Panc1 (cell line): ENCODE measurements at regions not wholly inside any gene's neighbourhood (a gene's known extent, or its start where the extent isn't known, plus 50 kb on each side); places are given as distances from the start of the nearest gene placed in this dataset.
"Not testable (repeated sequence)": the region's sequence is repeated elsewhere in the genome, so short reads cannot be mapped to it uniquely, and the experiment has no call there.

Experiments
- ATAC-seq: fragments of 200-7000 bp; cut with Tn5 transposase; 2 replicates; pipeline ENCODE4 v1.9.1; 2020; ENCODE audit warnings: mild to moderate bottlenecking, moderate library complexity
- BruUV-seq: library from RNA; stranded (reverse); fragments of 400-500 nt; replicated peaks from 2 replicates; lab custom pipeline; 2021; lab: Mats Ljungman, UMichigan
- CTCF ChIA-PET: fragments of 300-600 bp; sonication (Branson Sonifier 250); formaldehyde crosslinking; loops from one replicate; lab custom pipeline; 2022; ENCODE audit warnings: antibody characterized with exemption; lab: Charles Lee
- POLR2A ChIA-PET: fragments of 300-600 bp; sonication (Branson Sonifier 250); formaldehyde crosslinking; loops from one replicate; lab custom pipeline; 2022; ENCODE audit warnings: antibody characterized with exemption; lab: Charles Lee
- DNase-seq: peaks from one replicate; pipeline ENCODE4 v3.0.0-alpha.2; 2010; ENCODE audit warnings: low read depth, low spot score
- H3K27ac ChIP-seq: 2 replicates; pipeline ENCODE4 v1.5.1; 2011; ENCODE audit warnings: mild to moderate bottlenecking, low read length, inconsistent platforms
- H3K27me3 ChIP-seq: fragments of 200-500 bp; sonication (Bioruptor generic); 2 replicates; pipeline ENCODE4 v1.6.0; 2014; ENCODE audit warnings: low read length, inconsistent platforms; ENCODE audit not compliant: control insufficient read depth, insufficient read depth
- H3K36me3 ChIP-seq: fragments of 200-500 bp; sonication (Bioruptor generic); 2 replicates; pipeline ENCODE4 v1.5.1; 2014; ENCODE audit warnings: inconsistent platforms, mild to moderate bottlenecking, low read length, moderate library complexity; ENCODE audit not compliant: control insufficient read depth, insufficient read depth
- H3K4me1 ChIP-seq: 2 replicates; pipeline ENCODE4 v1.5.1; 2011; ENCODE audit warnings: inconsistent platforms, mild to moderate bottlenecking, low read length, moderate library complexity; ENCODE audit not compliant: control insufficient read depth, insufficient read depth
- H3K4me3 ChIP-seq, 2 experiments: 2 replicates each; pipeline ENCODE4 v1.5.1; 2011 to 2012; ENCODE audit warnings: low read depth in 2 of 2, low read length in 2 of 2, mild to moderate bottlenecking in 2 of 2, inconsistent platforms in 1 of 2, moderate library complexity in 1 of 2
- H3K9me3 ChIP-seq: fragments of 200-500 bp; sonication (Bioruptor generic); 2 replicates; pipeline ENCODE4 v1.5.1; 2014; ENCODE audit warnings: low read depth, mild to moderate bottlenecking, inconsistent platforms, low read length, moderate library complexity; ENCODE audit not compliant: control insufficient read depth, insufficient read depth
- POLR2AphosphoS5 ChIP-seq: IDR thresholded peaks from 2 replicates; pipeline ENCODE4 v1.6.1; 2012; ENCODE audit warnings: mild to moderate bottlenecking, low read depth, low read length, moderate library complexity
- REST ChIP-seq, 2 experiments: IDR thresholded peaks; 2 replicates each; pipeline ENCODE4 v1.6.1; 2011 to 2012; ENCODE audit warnings: low read depth in 2 of 2, control low read depth in 1 of 2, low read length in 1 of 2, mild to moderate bottlenecking in 1 of 2, moderate library complexity in 1 of 2; ENCODE audit not compliant: insufficient read depth in 1 of 2
- SIN3A ChIP-seq: IDR thresholded peaks from 2 replicates; pipeline ENCODE4 v1.6.1; 2012; ENCODE audit warnings: low read depth, mild to moderate bottlenecking, low read length, moderate library complexity, borderline replicate concordance; ENCODE audit not compliant: insufficient read depth
- TCF7L2 ChIP-seq: IDR thresholded peaks from 2 replicates; pipeline ENCODE4 v1.6.1; 2011; ENCODE audit warnings: mild to moderate bottlenecking, low read depth, low read length, inconsistent platforms
- in situ Hi-C: cut with HindIII; loops from 2 replicates; pipeline ENCODE4 v1.10.0; 2016; ENCODE audit warnings: low sequenced_read_pairs, low pct_unique_long_range_greater_than_20kb
- intact Hi-C: fragments of 100-400 bp; cut with micrococcal nuclease; formaldehyde crosslinking; loops from one replicate; pipeline ENCODE4 v1.10.0; 2022; ENCODE audit not compliant: unreplicated experiment
- TF ChIP-seq, protein P1 (sequence below): fragments of 450-650 bp; IDR thresholded peaks from 2 replicates; pipeline ENCODE4 v1.5.1; 2017; ENCODE audit warnings: mild to moderate bottlenecking

- in situ Hi-C loops (no loop called here), intact Hi-C loops (no loop called here)
- ChIA-PET POLR2A (no interaction called here), CTCF (no interaction called here)
- ATAC-seq: no peak
- no peak overlapping the region for H3K27ac ChIP-seq
- H3K4me1 ChIP-seq: no peaks in the 10 kb centered on the region
- BruUV-seq: no TSS peak
- DNase-seq: no peak
- H3K27me3 ChIP-seq: no peaks in the 10 kb centered on the region
- no peaks in the 10 kb centered on the region for H3K36me3 ChIP-seq
- H3K9me3 ChIP-seq: no peaks in the 10 kb centered on the region
- TF ChIP-seq SIN3A (no peak), POLR2AphosphoS5 (no peak)
- TF ChIP-seq, protein P1, sequence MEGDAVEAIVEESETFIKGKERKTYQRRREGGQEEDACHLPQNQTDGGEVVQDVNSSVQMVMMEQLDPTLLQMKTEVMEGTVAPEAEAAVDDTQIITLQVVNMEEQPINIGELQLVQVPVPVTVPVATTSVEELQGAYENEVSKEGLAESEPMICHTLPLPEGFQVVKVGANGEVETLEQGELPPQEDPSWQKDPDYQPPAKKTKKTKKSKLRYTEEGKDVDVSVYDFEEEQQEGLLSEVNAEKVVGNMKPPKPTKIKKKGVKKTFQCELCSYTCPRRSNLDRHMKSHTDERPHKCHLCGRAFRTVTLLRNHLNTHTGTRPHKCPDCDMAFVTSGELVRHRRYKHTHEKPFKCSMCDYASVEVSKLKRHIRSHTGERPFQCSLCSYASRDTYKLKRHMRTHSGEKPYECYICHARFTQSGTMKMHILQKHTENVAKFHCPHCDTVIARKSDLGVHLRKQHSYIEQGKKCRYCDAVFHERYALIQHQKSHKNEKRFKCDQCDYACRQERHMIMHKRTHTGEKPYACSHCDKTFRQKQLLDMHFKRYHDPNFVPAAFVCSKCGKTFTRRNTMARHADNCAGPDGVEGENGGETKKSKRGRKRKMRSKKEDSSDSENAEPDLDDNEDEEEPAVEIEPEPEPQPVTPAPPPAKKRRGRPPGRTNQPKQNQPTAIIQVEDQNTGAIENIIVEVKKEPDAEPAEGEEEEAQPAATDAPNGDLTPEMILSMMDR: no peak
- H3K4me3 ChIP-seq: no peak overlapping the region
These were observed 376.8 kb downstream of the HGF start for GRCh38 chr7:81393018-81393417.

DNA sequence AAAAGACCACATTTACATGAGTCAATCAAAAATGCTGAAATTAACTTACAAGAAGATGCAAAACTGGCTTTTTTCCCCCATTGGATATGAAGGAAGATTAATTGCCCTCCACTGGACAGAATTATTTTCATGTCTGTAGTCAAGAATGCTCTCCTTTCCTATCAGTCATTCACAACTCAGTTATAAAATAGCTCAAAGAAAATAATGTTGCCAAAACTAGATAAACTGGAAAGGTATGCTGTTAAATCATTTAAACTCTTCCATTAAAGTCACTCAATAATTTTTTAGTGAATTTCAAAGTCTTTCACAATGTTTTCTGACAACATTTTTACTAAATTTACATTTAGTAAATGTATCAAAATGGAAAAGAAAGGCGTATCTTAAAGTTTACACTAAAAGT, 384.5 kb downstream of the HGF start:
- ATAC-seq: no peak
- in situ Hi-C loops (no loop called here), intact Hi-C loops (no loop called here)
- Histone ChIP-seq H3K9me3 (no peaks in the 10 kb centered on the region), H3K27me3 (no peaks in the 10 kb centered on the region), H3K4me1 (no peaks in the 10 kb centered on the region), H3K27ac (no peak overlapping the region), H3K4me3 (no peak overlapping the region), H3K36me3 (no peaks in the 10 kb centered on the region)
- no TSS peak for BruUV-seq
- POLR2A ChIA-PET: no interaction called here
- CTCF ChIA-PET: no interaction called here
- no peak for DNase-seq
- no peak for TF ChIP-seq POLR2AphosphoS5
- TF ChIP-seq, protein P1: no peak; the same call in 1 of the 2 replicates

DNA sequence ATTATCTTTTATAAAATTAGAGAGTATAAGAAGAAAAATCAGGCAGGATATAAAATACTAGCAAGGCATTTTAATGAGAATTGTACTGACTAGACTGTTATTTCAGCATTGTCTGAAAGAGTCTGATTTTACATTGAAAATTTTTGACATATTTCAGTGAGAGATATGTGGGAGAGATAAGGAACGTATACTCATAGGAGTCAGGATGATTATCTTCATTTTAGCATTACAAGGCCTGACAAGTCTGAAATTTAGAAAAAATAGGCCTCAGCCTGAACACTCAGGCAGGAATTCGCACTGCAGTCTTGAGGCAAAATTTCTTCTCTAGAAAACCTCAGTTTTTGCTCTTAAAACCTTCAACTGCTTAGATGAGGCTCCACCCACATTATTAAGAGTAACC, 386.0 kb downstream of the HGF start:
- no peak overlapping the region for H3K27ac ChIP-seq
- intact Hi-C loops (no loop called here), in situ Hi-C loops (no loop called here)
- POLR2A ChIA-PET: no interaction called here
- no peak overlapping the region for H3K4me3 ChIP-seq
- H3K36me3 ChIP-seq: no peaks in the 10 kb centered on the region
- CTCF ChIA-PET: no interaction called here
- no peaks in the 10 kb centered on the region for H3K27me3 ChIP-seq
- TF ChIP-seq, protein P1: no peak
- TF ChIP-seq REST (IDR thresholded peaks at IDR 0.05; ENCODE audit: insufficient read depth in 1 of 2, low read depth in 2 of 2, low read length in 1 of 2) (no peak), POLR2AphosphoS5 (no peak), TCF7L2 (no peak), SIN3A (no peak)
- no peaks in the 10 kb centered on the region for H3K4me1 ChIP-seq
- ATAC-seq (no peak), DNase-seq (no peak)
- H3K9me3 ChIP-seq: no peaks in the 10 kb centered on the region
- BruUV-seq: no TSS peak

- intact Hi-C loops, H3K4me3 ChIP-seq, CTCF ChIA-PET, BruUV-seq, in situ Hi-C loops, H3K27ac ChIP-seq, H3K27me3 ChIP-seq, H3K36me3 ChIP-seq, POLR2A ChIA-PET, DNase-seq, H3K9me3 ChIP-seq, ATAC-seq, H3K4me1 ChIP-seq: not testable (repeated sequence)
These were observed 395.2 kb downstream of the HGF start for GRCh38 chr7:81374641-81375040.
